GM23248 (cell line): ENCODE measurements at regions not wholly inside any gene's neighbourhood (a gene's known extent, or its start where the extent isn't known, plus 50 kb on each side); places are given as distances from the start of the nearest gene placed in this dataset.
"Not testable (repeated sequence)": the region's sequence is repeated elsewhere in the genome, so short reads cannot be mapped to it uniquely, and the experiment has no call there.

Experiments
- DNase-seq: peaks from one replicate; pipeline ENCODE4 v3.0.0-alpha.2; 2015
- H2AFZ ChIP-seq: fragments of 200-600 bp; sonication (generic); 2 replicates; pipeline ENCODE4 v1.6.1; 2016; ENCODE audit warnings: antibody characterized with exemption
- H3F3A ChIP-seq: fragments of 200-600 bp; sonication (generic); 2 replicates; pipeline ENCODE4 v1.6.1; 2016; ENCODE audit warnings: mild to moderate bottlenecking, antibody characterized with exemption, mixed run types; ENCODE audit not compliant: insufficient read depth
- H3K27ac ChIP-seq: fragments of 200-600 bp; sonication (generic); 2 replicates; pipeline ENCODE4 v1.5.1; 2016; ENCODE audit warnings: mild to moderate bottlenecking
- H3K27me3 ChIP-seq: fragments of 200-600 bp; sonication (generic); replicated peaks from 2 replicates; pipeline ENCODE4 v1.6.1; 2016; ENCODE audit warnings: mild to moderate bottlenecking; ENCODE audit not compliant: insufficient read depth
- H3K36me3 ChIP-seq: fragments of 200-600 bp; sonication (generic); 2 replicates; pipeline ENCODE4 v1.6.1; 2016; ENCODE audit warnings: low read depth, mild to moderate bottlenecking
- H3K4me1 ChIP-seq: fragments of 200-600 bp; sonication (generic); 2 replicates; pipeline ENCODE4 v1.6.1; 2016; ENCODE audit warnings: mild to moderate bottlenecking; ENCODE audit not compliant: insufficient read depth
- H3K4me2 ChIP-seq: fragments of 200-600 bp; sonication (generic); one replicate; pipeline ENCODE4 v1.6.1; 2016; ENCODE audit warnings: mild to moderate bottlenecking; ENCODE audit not compliant: unreplicated experiment
- H3K4me3 ChIP-seq: fragments of 200-600 bp; sonication (generic); 2 replicates; pipeline ENCODE4 v1.5.1; 2016; ENCODE audit warnings: mild to moderate bottlenecking
- H3K79me2 ChIP-seq: fragments of 200-600 bp; sonication (generic); 2 replicates; pipeline ENCODE4 v1.6.1; 2016; ENCODE audit warnings: mild to moderate bottlenecking; ENCODE audit not compliant: insufficient read depth
- H3K9ac ChIP-seq: fragments of 200-600 bp; sonication (generic); 2 replicates; pipeline ENCODE4 v1.6.1; 2016; ENCODE audit warnings: mild to moderate bottlenecking
- H3K9me2 ChIP-seq: fragments of 200-600 bp; sonication (generic); 2 replicates; pipeline ENCODE4 v1.6.1; 2016; ENCODE audit warnings: mixed run types, mild to moderate bottlenecking, moderate library complexity; ENCODE audit not compliant: insufficient read depth
- H3K9me3 ChIP-seq: fragments of 200-600 bp; sonication (generic); one replicate; pipeline ENCODE4 v1.6.1; 2017; ENCODE audit warnings: low read depth
- H4K20me1 ChIP-seq: fragments of 200-600 bp; sonication (generic); 2 replicates; pipeline ENCODE4 v1.6.0; 2016; ENCODE audit not compliant: insufficient read depth
- EZH2 ChIP-seq: fragments of 200-600 bp; sonication (generic); IDR thresholded peaks from 2 replicates; pipeline ENCODE4 v1.6.1; 2018; ENCODE audit warnings: antibody characterized with exemption, mild to moderate bottlenecking; ENCODE audit not compliant: insufficient read depth, poor library complexity, severe bottlenecking
- EZH2phosphoT487 ChIP-seq: fragments of 200-600 bp; sonication (generic); IDR thresholded peaks from 2 replicates; pipeline ENCODE4 v1.6.1; 2018; ENCODE audit warnings: antibody characterized with exemption, moderate library complexity, mild to moderate bottlenecking, low read depth; ENCODE audit not compliant: insufficient read depth
- WGBS, 2 experiments: methylation state at CpG; one replicate each; pipeline ENCODE4 v1.1.6; 2015 to 2017; ENCODE audit warnings: low lambda C conversion rate in 2 of 2, low coverage in 1 of 2; ENCODE audit errors: missing lambda C conversion rate in 2 of 2; 5-methylcytosine and 5-hydroxymethylcytosine counted together
- in situ Hi-C: fragments of 300-500 bp; cut with MboI; formaldehyde crosslinking; loops from 2 replicates; pipeline ENCODE4 v1.15.0; 2020

- peak; percentile 71 for DNase-seq
These were observed 136.5 kb upstream of the STK32A start for GRCh38 chr5:147098233-147098790.

GRCh38 chr5:147101659-147102369, 133.0 kb upstream of the STK32A start:
- H3K4me3 ChIP-seq, result no peak overlapping the region
- H3F3A ChIP-seq, result peaks cover 7% of the 10 kb centered on the region; the same call in 1 of the 2 replicates
- H2AFZ ChIP-seq, result no peak overlapping the region
- no peaks in the 10 kb centered on the region for H3K27me3 ChIP-seq
- peaks cover 10% of the 10 kb centered on the region for H3K4me1 ChIP-seq
- H3K27ac ChIP-seq, result no peak overlapping the region
- no peaks in the 10 kb centered on the region for H3K9me2 ChIP-seq
- no peaks in the 10 kb centered on the region for H3K9me3 ChIP-seq
- H4K20me1 ChIP-seq, result no peaks in the 10 kb centered on the region
- H3K4me2 ChIP-seq, result no peak overlapping the region
- in situ Hi-C loops, result no loop called here
- no peaks in the 10 kb centered on the region for H3K79me2 ChIP-seq
- no peak for TF ChIP-seq EZH2phosphoT487
- TF ChIP-seq EZH2, result no peak
- no peak overlapping the region for H3K9ac ChIP-seq
- peak; percentile 62 for DNase-seq
- 36 to 40% methylated on average over 6 of the region's 6 CpGs for WGBS, 2 experiments
- H3K36me3 ChIP-seq, result no peaks in the 10 kb centered on the region

More at GRCh38 chr5:147098233-147098790, 136.5 kb upstream of the STK32A start:
- peaks cover 7% of the 10 kb centered on the region; the same call in 1 of the 2 replicates for H3F3A ChIP-seq
- H3K36me3 ChIP-seq, result no peaks in the 10 kb centered on the region
- H3K9ac ChIP-seq, result no peak overlapping the region
- no peaks in the 10 kb centered on the region for H3K27me3 ChIP-seq
- H3K27ac ChIP-seq, result no peak overlapping the region
- H3K79me2 ChIP-seq, result no peaks in the 10 kb centered on the region
- no peaks in the 10 kb centered on the region for H3K9me2 ChIP-seq
- peaks cover 10% of the 10 kb centered on the region for H3K4me1 ChIP-seq
- 8 to 9% methylated on average over 5 of the region's 5 CpGs for WGBS, 2 experiments
- H2AFZ ChIP-seq, result peak overlapping the region; percentile 35; the same call in 1 of the 2 replicates
- peak overlapping the region; percentile 19 for H3K4me2 ChIP-seq
- H3K4me3 ChIP-seq, result peak overlapping the region; percentile 6; the same call in 1 of the 2 replicates
- in situ Hi-C loops, result no loop called here
- TF ChIP-seq EZH2 (no peak), EZH2phosphoT487 (no peak)
- H4K20me1 ChIP-seq, result no peaks in the 10 kb centered on the region
- no peaks in the 10 kb centered on the region for H3K9me3 ChIP-seq

GRCh38 chr5:147112899-147113298, 121.9 kb upstream of the STK32A start:
- DNase-seq, result no peak
- H3K9ac ChIP-seq, result no peak overlapping the region
- H3K4me2 ChIP-seq, result no peak overlapping the region
- no peaks in the 10 kb centered on the region for H3K79me2 ChIP-seq
- H2AFZ ChIP-seq, result no peak overlapping the region
- H4K20me1 ChIP-seq, result no peaks in the 10 kb centered on the region
- 10 to 15% methylated on average over 1 of the region's 1 CpG for WGBS, 2 experiments
- no peaks in the 10 kb centered on the region for H3K4me1 ChIP-seq
- H3K36me3 ChIP-seq, result no peaks in the 10 kb centered on the region
- in situ Hi-C loops, result no loop called here
- H3F3A ChIP-seq, result no peaks in the 10 kb centered on the region
- H3K27me3 ChIP-seq, result no peaks in the 10 kb centered on the region
- no peak overlapping the region for H3K27ac ChIP-seq
- H3K4me3 ChIP-seq, result no peak overlapping the region
- no peaks in the 10 kb centered on the region for H3K9me2 ChIP-seq
- TF ChIP-seq EZH2phosphoT487 (no peak), EZH2 (no peak)
- H3K9me3 ChIP-seq, result no peaks in the 10 kb centered on the region

GRCh38 chr5:147113967-147114366, 120.9 kb upstream of the STK32A start:
- Histone ChIP-seq H3K4me2 (no peak overlapping the region), H3K27me3 (no peaks in the 10 kb centered on the region), H3K79me2 (no peaks in the 10 kb centered on the region), H3K36me3 (no peaks in the 10 kb centered on the region), H3K9me3 (no peaks in the 10 kb centered on the region), H3K4me1 (no peaks in the 10 kb centered on the region), H2AFZ (no peak overlapping the region), H3F3A (no peaks in the 10 kb centered on the region), H3K9me2 (no peaks in the 10 kb centered on the region), H3K4me3 (no peak overlapping the region), H3K9ac (no peak overlapping the region), H4K20me1 (no peaks in the 10 kb centered on the region), H3K27ac (no peak overlapping the region)
- no peak for DNase-seq
- in situ Hi-C loops, result no loop called here
- WGBS, 2 experiments, result 25 to 33% methylated on average over 2 of the region's 2 CpGs
- TF ChIP-seq EZH2, result no peak
- TF ChIP-seq EZH2phosphoT487, result no peak

- in situ Hi-C loops, H3K36me3 ChIP-seq: not testable (repeated sequence)
These were observed 95.1 kb upstream of the STK32A start for GRCh38 chr5:147139759-147140158.

More at GRCh38 chr5:147139759-147140158, 95.1 kb upstream of the STK32A start:
- not testable (repeated sequence) for H3K4me1 ChIP-seq, H3K4me3 ChIP-seq, H4K20me1 ChIP-seq, H3K4me2 ChIP-seq, H2AFZ ChIP-seq, H3K9me3 ChIP-seq, DNase-seq, H3K9me2 ChIP-seq, H3K79me2 ChIP-seq, H3K27me3 ChIP-seq, H3K27ac ChIP-seq, H3F3A ChIP-seq, H3K9ac ChIP-seq
